Suprapubic skin (tissue), 4 donors: ENCODE measurements at regions not wholly inside any gene's neighbourhood (a gene's known extent, or its start where the extent isn't known, plus 50 kb on each side); places are given as distances from the start of the nearest gene placed in this dataset.
"Not testable (repeated sequence)": the region's sequence is repeated elsewhere in the genome, so short reads cannot be mapped to it uniquely, and the experiment has no call there.

Experiments used
- CTCF ChIP-seq, 2 donors: fragments of 200-600 bp in 1 of 2; fragments of 450-650 bp in 1 of 2; sonication (generic) in 1 of 2; IDR thresholded peaks; one replicate each; pipeline ENCODE4 v1.5.1; 2016 to 2019; ENCODE audit warnings: antibody characterized with exemption in 2 of 2, mild to moderate bottlenecking in 1 of 2, moderate library complexity in 1 of 2
- EP300 ChIP-seq: sonication (generic); formaldehyde crosslinking; IDR thresholded peaks from one replicate; pipeline ENCODE4 v1.6.1; 2017; ENCODE audit warnings: antibody characterized with exemption
- POLR2A ChIP-seq, 2 donors: fragments of 450-650 bp; IDR thresholded peaks; one replicate each; pipeline ENCODE4 v1.6.1; 2017; ENCODE audit warnings: antibody characterized with exemption in 2 of 2, mild to moderate bottlenecking in 2 of 2, moderate library complexity in 2 of 2
- POLR2AphosphoS5 ChIP-seq, 3 donors: sonication (generic); formaldehyde crosslinking; IDR thresholded peaks; one replicate each; pipeline ENCODE4 v1.6.1; 2017; ENCODE audit warnings: antibody characterized with exemption in 3 of 3

GRCh38 chr20:25850133-25850532, 153.5 kb upstream of the ZNF337 start:
- not testable (repeated sequence) for TF ChIP-seq POLR2AphosphoS5 (IDR thresholded peaks at IDR 0.05); POLR2A (IDR thresholded peaks at IDR 0.05); CTCF (IDR thresholded peaks at IDR 0.05); EP300
